GM23338 (cell line): ENCODE measurements at regions not wholly inside any gene's neighbourhood (a gene's known extent, or its start where the extent isn't known, plus 50 kb on each side); places are given as distances from the start of the nearest gene placed in this dataset.

Experiments used
- ATAC-seq: fragments of 200-7000 bp; cut with Tn5 transposase; 3 replicates; pipeline ENCODE4 v1.9.1; 2020
- DNase-seq: peaks from one replicate; pipeline ENCODE4 v3.0.0-alpha.2; 2015; ENCODE audit warnings: low spot score
- H2AFZ ChIP-seq: fragments of 200-600 bp; sonication (generic); 2 replicates; pipeline ENCODE4 v1.8.0; 2016; ENCODE audit warnings: antibody characterized with exemption, mild to moderate bottlenecking, moderate library complexity
- H3F3A ChIP-seq: fragments of 200-600 bp; sonication (generic); replicated peaks from 2 replicates; pipeline ENCODE4 v1.8.0; 2017; ENCODE audit warnings: antibody characterized with exemption, mixed run types, low read depth
- H3K27ac ChIP-seq: fragments of 200-600 bp; sonication (generic); 2 replicates; pipeline ENCODE4 v1.6.1; 2016; ENCODE audit warnings: low read depth
- H3K27me3 ChIP-seq: fragments of 200-600 bp; sonication (generic); 2 replicates; pipeline ENCODE4 v1.8.0; 2016; ENCODE audit warnings: mild to moderate bottlenecking, mixed run types, moderate library complexity; ENCODE audit not compliant: insufficient read depth
- H3K36me3 ChIP-seq: fragments of 200-600 bp; sonication (generic); 2 replicates; pipeline ENCODE4 v1.8.0; 2016; ENCODE audit warnings: mild to moderate bottlenecking; ENCODE audit not compliant: insufficient read depth
- H3K4me1 ChIP-seq: fragments of 200-600 bp; sonication (generic); 2 replicates; pipeline ENCODE4 v1.8.0; 2016; ENCODE audit warnings: mild to moderate bottlenecking, moderate library complexity; ENCODE audit not compliant: insufficient read depth
- H3K4me2 ChIP-seq: fragments of 200-600 bp; sonication (generic); 2 replicates; pipeline ENCODE4 v1.7.1; 2017; ENCODE audit warnings: mixed run types
- H3K4me3 ChIP-seq: fragments of 200-600 bp; sonication (generic); 2 replicates; pipeline ENCODE4 v1.6.1; 2016; ENCODE audit warnings: mixed run types
- H3K79me2 ChIP-seq: fragments of 200-600 bp; sonication (generic); replicated peaks from 2 replicates; pipeline ENCODE4 v1.8.0; 2017; ENCODE audit warnings: mild to moderate bottlenecking; ENCODE audit not compliant: insufficient read depth
- H3K9me2 ChIP-seq: fragments of 200-600 bp; sonication (generic); 2 replicates; pipeline ENCODE4 v1.8.0; 2017; ENCODE audit not compliant: insufficient read depth
- H4K20me1 ChIP-seq: fragments of 200-600 bp; sonication (generic); replicated peaks from 2 replicates; pipeline ENCODE4 v1.8.0; 2017; ENCODE audit warnings: mild to moderate bottlenecking; ENCODE audit not compliant: insufficient read depth
- H3K27ac Mint-ChIP-seq: 2 replicates; pipeline ENCODE4 v1.8.0; 2020; ENCODE audit warnings: inconsistent platforms, mild to moderate bottlenecking, moderate library complexity, mixed read lengths
- H3K27me3 Mint-ChIP-seq: 3 replicates; pipeline ENCODE4 v1.8.0; 2022; ENCODE audit warnings: low read depth, mild to moderate bottlenecking, moderate library complexity, mixed read lengths, inconsistent platforms; ENCODE audit not compliant: insufficient read depth, poor library complexity
- H3K36me3 Mint-ChIP-seq: 3 replicates; pipeline ENCODE4 v1.8.0; 2021; ENCODE audit warnings: low read depth, mild to moderate bottlenecking, inconsistent platforms, moderate library complexity, mixed read lengths
- H3K4me1 Mint-ChIP-seq: 3 replicates; pipeline ENCODE4 v1.8.0; 2020; ENCODE audit warnings: mild to moderate bottlenecking, inconsistent platforms, mixed read lengths
- H3K4me3 Mint-ChIP-seq: 3 replicates; pipeline ENCODE4 v1.8.0; 2021; ENCODE audit warnings: moderate library complexity, mild to moderate bottlenecking, inconsistent platforms, mixed read lengths
- H3K9me3 Mint-ChIP-seq: 3 replicates; pipeline ENCODE4 v1.8.0; 2020; ENCODE audit warnings: moderate library complexity, mild to moderate bottlenecking, inconsistent platforms, mixed read lengths
- CREB1 ChIP-seq: fragments of 250-450 bp; sonication (Bioruptor Pico); IDR thresholded peaks from 2 replicates; pipeline ENCODE4 v1.5.0; 2020; ENCODE audit warnings: low read depth, mild to moderate bottlenecking, moderate library complexity
- CTCF ChIP-seq, 2 experiments: fragments of 200-600 bp in 1 of 2; sonication (generic) in 1 of 2; conservative IDR thresholded peaks; 2 replicates each; pipeline versions ENCODE4 v1.5.1 to v1.6.1; 2016 to 2017; ENCODE audit warnings: antibody characterized with exemption in 2 of 2, low read depth in 2 of 2, mild to moderate bottlenecking in 2 of 2, moderate library complexity in 1 of 2
- EZH2 ChIP-seq: fragments of 200-600 bp; sonication (generic); IDR thresholded peaks from one replicate; pipeline ENCODE4 v1.8.0; 2017; ENCODE audit warnings: antibody characterized with exemption, mild to moderate bottlenecking, low read depth; ENCODE audit not compliant: unreplicated experiment
- EZH2phosphoT487 ChIP-seq: fragments of 200-600 bp; sonication (generic); IDR thresholded peaks from one replicate; pipeline ENCODE4 v1.8.1; 2018; ENCODE audit warnings: antibody characterized with exemption; ENCODE audit not compliant: unreplicated experiment
- JUNB ChIP-seq: IDR thresholded peaks from one replicate; pipeline ENCODE4 v1.6.1; 2016; ENCODE audit warnings: antibody characterized with exemption; ENCODE audit not compliant: unreplicated experiment
- NANOG ChIP-seq: IDR thresholded peaks from 2 replicates; pipeline ENCODE4 v1.6.1; 2016; ENCODE audit warnings: antibody characterized with exemption, borderline replicate concordance
- POLR2AphosphoS5 ChIP-seq: IDR thresholded peaks from 2 replicates; pipeline ENCODE4 v1.6.1; 2016; ENCODE audit warnings: antibody characterized with exemption, low read depth
- STAT1 ChIP-seq: IDR thresholded peaks from one replicate; pipeline ENCODE4 v1.6.1; 2016; ENCODE audit warnings: antibody characterized with exemption; ENCODE audit not compliant: unreplicated experiment
- ZNF114 ChIP-seq: fragments of 250-450 bp; sonication (Bioruptor Pico); IDR thresholded peaks from 2 replicates; pipeline ENCODE4 v1.5.0; 2020; ENCODE audit warnings: mild to moderate bottlenecking, moderate library complexity
- ZNF331 ChIP-seq: fragments of 250-450 bp; sonication (Bioruptor Pico); IDR thresholded peaks from 2 replicates; pipeline ENCODE4 v1.5.0; 2020; ENCODE audit warnings: low read depth, mild to moderate bottlenecking, moderate library complexity
- TF ChIP-seq, protein P1 (sequence below): IDR thresholded peaks from 2 replicates; pipeline ENCODE4 v1.6.1; 2016; ENCODE audit warnings: antibody characterized with exemption
- TF ChIP-seq, protein P2 (sequence below): IDR thresholded peaks from one replicate; pipeline ENCODE4 v1.6.1; 2018; ENCODE audit warnings: antibody characterized with exemption; ENCODE audit not compliant: unreplicated experiment

DNA sequence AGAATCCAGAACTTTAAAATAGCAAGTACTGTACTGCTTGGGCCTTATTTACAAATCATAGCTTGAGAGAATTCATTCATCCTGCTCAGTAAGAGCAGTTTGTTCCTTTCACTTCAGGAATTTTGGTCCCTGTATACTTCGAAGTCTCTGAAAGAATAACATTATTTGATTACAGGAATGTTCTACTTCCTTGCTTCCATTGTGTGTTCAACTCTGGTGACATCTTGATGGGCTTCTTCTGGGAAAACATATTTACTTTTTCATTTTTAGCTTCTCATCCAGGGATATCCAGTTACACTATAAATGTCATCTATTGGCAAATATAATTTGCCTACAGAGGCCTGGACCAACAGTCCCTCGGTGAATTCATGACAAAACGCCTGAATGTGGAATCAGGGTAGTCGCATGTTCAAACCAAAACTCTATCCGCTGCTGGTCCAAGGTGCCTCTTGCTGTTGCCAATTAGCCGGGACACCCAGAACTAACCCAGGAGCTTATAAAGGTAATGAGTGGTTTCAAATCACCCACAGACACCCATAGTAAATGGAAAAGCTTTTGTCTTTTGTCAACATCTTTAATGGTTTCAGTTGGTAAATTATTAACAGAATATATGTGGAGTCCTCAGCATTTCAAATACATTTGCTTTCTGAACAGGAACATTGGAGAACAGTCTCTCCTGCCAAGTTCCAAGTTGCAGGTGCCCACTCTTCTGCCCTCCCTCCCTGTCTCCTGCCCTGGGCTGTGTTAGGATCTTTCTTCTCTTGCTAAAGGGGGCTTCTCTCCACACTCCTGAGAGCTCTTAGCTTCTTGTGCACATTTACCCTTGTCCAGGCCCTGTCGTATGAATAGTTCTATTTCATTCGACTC is 162.5 kb upstream of the CITED2 start:
- no peak overlapping the region for H3K4me3 ChIP-seq
- Mint-ChIP-seq H3K9me3 (no peaks in the 10 kb centered on the region), H3K27me3 (peaks cover 3% of the 10 kb centered on the region), H3K36me3 (no peaks in the 10 kb centered on the region), H3K27ac (no peak overlapping the region), H3K4me3 (no peak overlapping the region), H3K4me1 (peaks cover 24% of the 10 kb centered on the region)
- H3K4me2 ChIP-seq = no peak overlapping the region
- DNase-seq (no peak), ATAC-seq (no peak)
- no peaks in the 10 kb centered on the region for H3F3A ChIP-seq
- no peak overlapping the region for H3K27ac ChIP-seq
- TF ChIP-seq ZNF114 (CRISPR knock-in tag) = no peak
- TF ChIP-seq STAT1 = no peak
- H2AFZ ChIP-seq = no peak overlapping the region
- no peaks in the 10 kb centered on the region for H4K20me1 ChIP-seq
- H3K36me3 ChIP-seq = no peaks in the 10 kb centered on the region
- peaks cover 20% of the 10 kb centered on the region for H3K4me1 ChIP-seq
- H3K27me3 ChIP-seq = no peaks in the 10 kb centered on the region
- H3K79me2 ChIP-seq = no peaks in the 10 kb centered on the region
- H3K9me2 ChIP-seq = 0 out of 2 replicates have a peak, but pooled peaks cover 7% of the 10 kb centered on the region

- H3K36me3 Mint-ChIP-seq = no peaks in the 10 kb centered on the region
- peak overlapping the region; percentile 96 for H2AFZ ChIP-seq
- no peaks in the 10 kb centered on the region for H4K20me1 ChIP-seq
- H3K27ac Mint-ChIP-seq = peak overlapping the region; percentile 9; the same call in 1 of the 2 replicates
- H3K4me3 Mint-ChIP-seq = no peak overlapping the region
- no peak overlapping the region for H3K27ac ChIP-seq
- H3K9me3 Mint-ChIP-seq = no peaks in the 10 kb centered on the region
- H3K9me2 ChIP-seq = 0 out of 2 replicates have a peak, but pooled peaks cover 7% of the 10 kb centered on the region
- no peaks in the 10 kb centered on the region for H3K79me2 ChIP-seq
- 0 out of 2 replicates have a peak, but pooled peaks cover 5% of the 10 kb centered on the region for H3K4me1 ChIP-seq
- no peaks in the 10 kb centered on the region for H3K36me3 ChIP-seq
- no peaks in the 10 kb centered on the region for H3K27me3 ChIP-seq
- H3K4me3 ChIP-seq = no peak overlapping the region
- peaks cover 8% of the 10 kb centered on the region for H3K27me3 Mint-ChIP-seq
- no peak for DNase-seq
- no peak for ATAC-seq
- TF ChIP-seq CTCF (conservative IDR thresholded peaks at IDR 0.05; ENCODE audit: low read depth in 2 of 2) = no peak
- TF ChIP-seq STAT1 = no peak
- TF ChIP-seq ZNF331 = no peak
- TF ChIP-seq EZH2phosphoT487 = no peak
- TF ChIP-seq EZH2 = no peak
- TF ChIP-seq CREB1 (CRISPR knock-in tag) = no peak
- TF ChIP-seq NANOG = no peak
- TF ChIP-seq JUNB = no peak
- TF ChIP-seq ZNF114 (CRISPR knock-in tag) = no peak
- TF ChIP-seq, protein P1, sequence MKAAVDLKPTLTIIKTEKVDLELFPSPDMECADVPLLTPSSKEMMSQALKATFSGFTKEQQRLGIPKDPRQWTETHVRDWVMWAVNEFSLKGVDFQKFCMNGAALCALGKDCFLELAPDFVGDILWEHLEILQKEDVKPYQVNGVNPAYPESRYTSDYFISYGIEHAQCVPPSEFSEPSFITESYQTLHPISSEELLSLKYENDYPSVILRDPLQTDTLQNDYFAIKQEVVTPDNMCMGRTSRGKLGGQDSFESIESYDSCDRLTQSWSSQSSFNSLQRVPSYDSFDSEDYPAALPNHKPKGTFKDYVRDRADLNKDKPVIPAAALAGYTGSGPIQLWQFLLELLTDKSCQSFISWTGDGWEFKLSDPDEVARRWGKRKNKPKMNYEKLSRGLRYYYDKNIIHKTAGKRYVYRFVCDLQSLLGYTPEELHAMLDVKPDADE = no peak
- TF ChIP-seq POLR2AphosphoS5 = no peak
- TF ChIP-seq, protein P2, sequence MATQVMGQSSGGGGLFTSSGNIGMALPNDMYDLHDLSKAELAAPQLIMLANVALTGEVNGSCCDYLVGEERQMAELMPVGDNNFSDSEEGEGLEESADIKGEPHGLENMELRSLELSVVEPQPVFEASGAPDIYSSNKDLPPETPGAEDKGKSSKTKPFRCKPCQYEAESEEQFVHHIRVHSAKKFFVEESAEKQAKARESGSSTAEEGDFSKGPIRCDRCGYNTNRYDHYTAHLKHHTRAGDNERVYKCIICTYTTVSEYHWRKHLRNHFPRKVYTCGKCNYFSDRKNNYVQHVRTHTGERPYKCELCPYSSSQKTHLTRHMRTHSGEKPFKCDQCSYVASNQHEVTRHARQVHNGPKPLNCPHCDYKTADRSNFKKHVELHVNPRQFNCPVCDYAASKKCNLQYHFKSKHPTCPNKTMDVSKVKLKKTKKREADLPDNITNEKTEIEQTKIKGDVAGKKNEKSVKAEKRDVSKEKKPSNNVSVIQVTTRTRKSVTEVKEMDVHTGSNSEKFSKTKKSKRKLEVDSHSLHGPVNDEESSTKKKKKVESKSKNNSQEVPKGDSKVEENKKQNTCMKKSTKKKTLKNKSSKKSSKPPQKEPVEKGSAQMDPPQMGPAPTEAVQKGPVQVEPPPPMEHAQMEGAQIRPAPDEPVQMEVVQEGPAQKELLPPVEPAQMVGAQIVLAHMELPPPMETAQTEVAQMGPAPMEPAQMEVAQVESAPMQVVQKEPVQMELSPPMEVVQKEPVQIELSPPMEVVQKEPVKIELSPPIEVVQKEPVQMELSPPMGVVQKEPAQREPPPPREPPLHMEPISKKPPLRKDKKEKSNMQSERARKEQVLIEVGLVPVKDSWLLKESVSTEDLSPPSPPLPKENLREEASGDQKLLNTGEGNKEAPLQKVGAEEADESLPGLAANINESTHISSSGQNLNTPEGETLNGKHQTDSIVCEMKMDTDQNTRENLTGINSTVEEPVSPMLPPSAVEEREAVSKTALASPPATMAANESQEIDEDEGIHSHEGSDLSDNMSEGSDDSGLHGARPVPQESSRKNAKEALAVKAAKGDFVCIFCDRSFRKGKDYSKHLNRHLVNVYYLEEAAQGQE = no peak
- no peaks in the 10 kb centered on the region for H3F3A ChIP-seq
- H3K4me2 ChIP-seq = no peak overlapping the region
- H3K4me1 Mint-ChIP-seq = peaks cover 10% of the 10 kb centered on the region
These were observed 160.1 kb upstream of the CITED2 start for GRCh38 chr6:139534472-139535115.
